ENCODE measurements at regions not wholly inside any gene's neighbourhood (a gene's known extent, or its start where the extent isn't known, plus 50 kb on each side); places are given as distances from the start of the nearest gene placed in this dataset.

- intact Hi-C loops (cut with DNase I, micrococcal nuclease) = no loop called here
- H3K4me1 ChIP-seq (ENCODE audit: low read depth) = no peaks in the 10 kb centered on the region
- H3K36me3 ChIP-seq (ENCODE audit: low read depth) = no peaks in the 10 kb centered on the region
- ATAC-seq (no peak), DNase-seq (no peak)
- no peak for TF ChIP-seq CTCF (IDR thresholded peaks at IDR 0.05)
- no peak overlapping the region for H3K4me3 ChIP-seq
- H3K9me3 ChIP-seq = no peaks in the 10 kb centered on the region
Measured at GRCh38 chr10:44564790-44565189, 179.9 kb upstream of the CXCL12 start.

- DNase-seq (no peak), ATAC-seq (no peak)
- no peaks in the 10 kb centered on the region for H3K9me3 ChIP-seq
- H3K36me3 ChIP-seq (ENCODE audit: low read depth) = no peaks in the 10 kb centered on the region
- TF ChIP-seq CTCF (IDR thresholded peaks at IDR 0.05) = no peak
- intact Hi-C loops (cut with DNase I, micrococcal nuclease) = no loop called here
- no peaks in the 10 kb centered on the region for H3K4me1 ChIP-seq (ENCODE audit: low read depth)
- H3K4me3 ChIP-seq = no peak overlapping the region
Measured at GRCh38 chr10:44566786-44567185, 181.9 kb upstream of the CXCL12 start.

GRCh38 chr10:44567471-44567870 is 182.6 kb upstream of the CXCL12 start:
- intact Hi-C loops (cut with DNase I, micrococcal nuclease) = no loop called here
- TF ChIP-seq CTCF (IDR thresholded peaks at IDR 0.05) = no peak
- ATAC-seq (no peak), DNase-seq (no peak)
- no peaks in the 10 kb centered on the region for H3K36me3 ChIP-seq (ENCODE audit: low read depth)
- H3K4me3 ChIP-seq = no peak overlapping the region
- H3K9me3 ChIP-seq = no peaks in the 10 kb centered on the region
- H3K4me1 ChIP-seq (ENCODE audit: low read depth) = no peaks in the 10 kb centered on the region

GRCh38 chr10:44569193-44570091 is 184.5 kb upstream of the CXCL12 start:
- Histone ChIP-seq H3K4me3 (no peak overlapping the region), H3K36me3 (ENCODE audit: low read depth) (no peaks in the 10 kb centered on the region), H3K9me3 (no peaks in the 10 kb centered on the region), H3K4me1 (ENCODE audit: low read depth) (no peaks in the 10 kb centered on the region)
- intact Hi-C loops (cut with DNase I, micrococcal nuclease) = no loop called here
- ATAC-seq = no peak
- no peak for TF ChIP-seq CTCF (IDR thresholded peaks at IDR 0.05)
- DNase-seq = no peak

GRCh38 chr10:44571701-44572100 is 186.8 kb upstream of the CXCL12 start:
- Histone ChIP-seq H3K36me3 (ENCODE audit: low read depth) (no peaks in the 10 kb centered on the region), H3K4me3 (no peak overlapping the region), H3K4me1 (ENCODE audit: low read depth) (no peaks in the 10 kb centered on the region), H3K9me3 (no peaks in the 10 kb centered on the region)
- TF ChIP-seq CTCF (IDR thresholded peaks at IDR 0.05) = no peak
- ATAC-seq (no peak), DNase-seq (no peak)
- intact Hi-C loops (cut with DNase I, micrococcal nuclease) = no loop called here

Measured in mucosa of descending colon (tissue), 3 donors.